ENCODE measurements at regions not wholly inside any gene's neighbourhood (a gene's known extent, or its start where the extent isn't known, plus 50 kb on each side); places are given as distances from the start of the nearest gene placed in this dataset.

DNA sequence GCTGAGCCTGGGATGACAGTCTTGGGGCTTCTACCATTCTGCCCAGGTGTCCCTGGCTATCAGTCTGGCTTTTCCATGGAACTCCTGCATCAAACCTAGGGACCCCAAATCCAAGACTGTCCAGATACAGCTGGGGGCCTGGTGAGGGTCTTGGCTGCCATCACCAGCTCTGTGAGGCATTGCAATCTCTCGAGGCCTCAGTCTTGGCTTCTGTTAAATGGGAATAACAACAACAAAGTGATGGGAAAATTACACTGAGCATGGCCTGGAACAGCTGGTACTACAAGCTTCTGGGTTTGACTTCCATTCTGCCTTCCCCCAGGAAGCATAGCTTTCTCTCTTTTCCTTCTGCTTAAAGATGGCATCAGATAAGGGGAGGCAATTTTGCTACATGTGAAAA, 50.0 kb upstream of the LCTL start:
- DNase-seq (ENCODE audit: low read depth, low spot score): no peak

DNA sequence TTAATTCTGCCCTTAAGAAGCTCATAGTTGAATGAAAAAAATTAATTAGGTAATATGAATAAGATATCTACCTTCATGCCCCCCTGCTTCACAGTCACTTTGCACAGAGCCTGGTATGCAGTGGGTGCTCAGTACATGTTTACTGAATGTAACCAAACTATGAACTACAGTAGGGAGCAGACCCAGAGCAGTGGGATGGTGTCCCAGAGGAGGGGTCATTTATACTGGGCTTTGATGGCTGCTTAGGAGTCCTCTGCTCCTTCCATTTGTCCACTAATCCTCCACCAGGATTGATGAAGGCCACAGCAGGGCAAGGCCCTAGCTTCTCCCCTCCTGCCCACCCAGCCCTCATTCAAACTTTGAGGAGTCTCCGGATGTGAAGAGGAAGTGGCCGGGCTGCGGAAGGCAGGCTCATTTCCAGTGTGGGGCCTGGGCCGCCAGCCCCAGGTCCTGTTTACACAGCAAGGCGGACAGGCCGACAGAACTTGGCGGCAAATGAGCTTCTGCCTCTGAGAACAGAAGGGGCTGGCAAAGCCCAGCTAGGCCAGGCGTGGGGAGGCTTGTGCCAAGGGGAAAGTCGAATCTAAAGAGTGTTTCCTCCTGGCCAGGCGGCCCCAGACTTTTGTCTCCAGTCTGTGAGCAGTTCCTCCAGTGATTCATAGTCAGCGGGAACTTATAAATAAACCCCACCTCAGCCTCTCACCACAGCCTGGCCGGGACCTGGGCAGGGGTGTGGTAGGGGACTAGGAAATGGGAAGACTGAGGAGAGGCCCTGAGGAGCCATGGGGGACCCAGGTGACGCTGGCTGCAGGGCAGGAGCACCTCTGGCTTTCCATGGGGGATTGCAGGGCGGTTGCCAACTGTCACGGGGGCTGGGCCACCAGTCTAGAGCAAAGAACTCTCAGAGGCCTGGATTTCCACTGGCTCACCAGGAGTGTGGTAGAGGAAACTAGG, 51.6 kb upstream of the LCTL start:
- no peak for DNase-seq (ENCODE audit: low read depth, low spot score)

DNA sequence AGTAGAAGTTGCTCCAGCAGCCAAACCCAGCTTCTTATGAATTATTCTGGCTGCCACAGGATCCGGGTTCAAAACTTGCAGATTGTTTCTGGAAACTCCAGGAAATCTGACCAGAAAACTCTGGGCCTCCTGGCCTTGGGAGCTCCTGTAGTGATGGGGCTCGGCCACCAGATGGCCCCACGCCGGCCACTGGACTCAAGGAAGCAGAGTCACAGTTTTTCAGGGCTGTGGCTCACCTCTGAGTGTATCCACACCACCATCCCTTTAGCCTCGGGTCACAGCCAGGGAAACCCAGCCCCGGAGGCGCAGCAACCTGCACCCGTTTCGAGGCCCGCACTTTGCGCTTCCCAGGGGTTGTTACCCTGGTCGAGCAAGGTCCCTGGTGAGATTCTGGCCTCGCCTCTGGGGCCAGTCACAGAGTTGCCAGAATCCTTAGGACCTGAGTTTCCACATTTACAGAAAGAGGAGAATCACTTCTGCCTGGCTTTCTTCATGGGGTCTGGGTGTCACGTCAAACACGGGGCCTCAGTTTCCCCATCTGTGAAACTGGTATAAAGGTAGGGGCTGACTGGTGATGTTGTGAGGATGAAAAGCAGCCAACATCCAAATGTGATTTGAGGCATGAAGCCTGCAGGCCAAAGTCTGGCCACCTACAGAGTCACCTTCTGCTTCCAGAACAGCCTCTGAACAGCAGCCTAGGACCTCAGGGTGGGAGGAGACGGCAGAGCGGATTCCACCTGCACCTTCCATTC, 53.5 kb upstream of the LCTL start:
- DNase-seq (ENCODE audit: low read depth, low spot score): peak; percentile 64

DNA sequence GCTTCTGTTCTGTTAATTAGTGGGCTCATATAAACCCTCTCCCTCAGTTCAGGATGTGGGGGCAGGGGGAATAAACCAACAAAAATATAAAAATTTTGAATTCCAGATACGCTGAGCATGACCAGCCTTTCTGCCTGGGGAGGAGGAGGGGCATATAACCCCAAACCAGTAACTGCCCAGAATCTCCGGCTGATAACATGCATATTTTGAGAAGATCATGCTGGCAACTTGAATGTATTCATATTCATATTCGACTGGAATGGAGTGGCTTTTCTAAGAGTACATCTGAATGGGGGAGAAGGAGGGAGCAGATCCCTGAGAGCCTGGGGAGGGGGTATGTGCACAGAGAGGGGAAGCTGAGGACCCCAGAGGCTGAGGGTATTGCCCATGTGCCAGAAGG, 54.5 kb upstream of the LCTL start:
- no peak for DNase-seq (ENCODE audit: low read depth, low spot score)

DNA sequence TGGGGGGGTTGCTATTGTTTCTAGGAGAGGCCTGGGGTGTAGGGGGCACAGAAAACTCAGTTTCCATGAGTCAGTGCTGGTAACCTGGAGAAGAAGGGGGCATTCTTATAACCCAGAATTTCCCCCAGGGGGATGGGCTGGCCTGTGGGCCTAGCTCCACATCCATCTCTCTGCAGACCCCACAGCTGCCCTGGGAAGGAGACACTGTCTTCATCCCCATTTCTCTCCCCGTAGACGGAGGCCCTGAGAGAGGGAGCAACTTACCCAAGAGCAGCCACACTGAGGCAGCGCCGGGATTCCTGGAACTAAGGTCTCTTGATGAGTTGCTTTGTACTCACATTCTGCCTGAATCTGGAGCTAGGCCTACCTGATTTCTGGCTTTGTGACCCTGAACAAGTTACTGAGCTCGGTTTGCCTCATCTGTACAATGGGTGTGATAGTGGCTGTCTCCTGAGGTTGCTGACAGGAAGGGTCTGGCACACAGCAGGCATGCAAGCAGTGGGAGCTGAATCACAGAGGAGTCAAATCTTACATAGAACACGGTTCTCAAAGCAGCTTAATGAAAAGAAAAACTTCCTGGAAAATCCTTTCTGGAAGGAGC, 55.0 kb upstream of the LCTL start:
- DNase-seq (ENCODE audit: low read depth, low spot score): no peak

DNA sequence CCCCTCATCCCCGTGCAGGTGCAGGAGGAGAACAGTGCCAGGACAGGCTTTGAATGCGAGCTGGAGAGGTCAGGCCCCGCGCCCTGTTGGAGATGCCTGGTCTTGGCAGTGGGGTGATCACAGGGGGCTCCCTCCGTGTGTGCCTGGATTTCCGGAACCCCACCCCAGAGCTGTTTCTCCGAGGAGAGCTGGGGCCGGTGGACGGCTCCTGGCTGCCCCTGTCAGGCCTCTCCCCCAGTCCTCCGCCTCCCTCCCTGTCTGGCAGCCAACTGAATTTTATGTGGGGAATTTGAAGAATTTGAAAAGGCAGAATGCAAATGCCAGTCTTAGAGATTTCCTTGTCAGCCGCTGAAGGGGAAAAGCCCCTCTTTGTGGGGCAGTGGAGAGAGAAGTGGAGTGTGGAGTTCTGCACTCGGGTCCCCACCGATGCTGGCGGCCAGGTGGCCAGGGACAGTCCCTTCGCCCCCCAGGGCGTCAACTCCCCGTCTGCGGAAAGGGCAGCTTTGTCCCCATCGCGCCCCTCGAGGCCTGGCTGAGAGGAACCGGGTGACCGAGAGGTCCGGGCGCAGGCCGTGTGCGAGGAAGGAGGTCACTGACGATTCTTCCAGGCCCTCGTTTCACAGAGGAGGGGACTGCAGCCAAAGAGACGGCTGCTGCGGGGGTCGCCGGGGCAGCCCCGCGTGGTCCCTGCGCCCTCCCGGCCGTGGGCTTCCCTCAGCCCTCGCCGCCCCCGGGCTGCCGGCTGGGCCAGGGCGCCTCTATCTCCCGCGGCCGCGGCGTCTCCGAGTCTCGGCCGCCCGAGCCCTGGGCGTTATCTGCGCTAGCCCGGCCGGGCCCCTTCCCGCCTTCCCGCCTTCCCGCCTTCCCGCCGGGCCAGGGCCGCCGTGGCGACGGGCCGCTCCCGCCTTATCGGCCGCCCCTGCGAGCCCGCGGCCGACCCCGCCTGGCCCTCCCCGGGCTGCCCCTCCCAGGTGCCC, 56.0 kb upstream of the LCTL start:
- DNase-seq (ENCODE audit: low read depth, low spot score): peak; percentile 50

DNA sequence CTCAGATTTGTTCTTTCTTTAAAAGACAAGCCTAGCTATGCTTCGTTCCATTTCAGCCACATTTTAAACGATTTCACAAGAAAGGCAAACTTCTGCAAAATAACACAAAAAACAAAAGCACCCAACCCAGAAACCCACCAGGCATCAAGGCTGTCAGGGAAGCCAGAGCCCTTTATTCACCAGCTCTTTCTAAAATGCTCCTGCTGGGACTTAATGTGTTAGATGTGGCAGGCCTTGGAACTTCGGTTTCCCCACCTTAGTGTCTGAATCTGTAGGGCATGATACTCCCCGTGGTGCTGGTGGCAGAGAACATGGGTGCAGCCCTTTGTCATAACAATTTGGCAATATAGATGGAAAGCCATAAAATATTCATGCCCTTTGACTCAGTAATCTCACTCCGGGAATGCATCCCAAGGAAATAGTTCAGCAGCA, 56.8 kb upstream of the LCTL start:
- no peak for DNase-seq (ENCODE audit: low read depth, low spot score)

DNA sequence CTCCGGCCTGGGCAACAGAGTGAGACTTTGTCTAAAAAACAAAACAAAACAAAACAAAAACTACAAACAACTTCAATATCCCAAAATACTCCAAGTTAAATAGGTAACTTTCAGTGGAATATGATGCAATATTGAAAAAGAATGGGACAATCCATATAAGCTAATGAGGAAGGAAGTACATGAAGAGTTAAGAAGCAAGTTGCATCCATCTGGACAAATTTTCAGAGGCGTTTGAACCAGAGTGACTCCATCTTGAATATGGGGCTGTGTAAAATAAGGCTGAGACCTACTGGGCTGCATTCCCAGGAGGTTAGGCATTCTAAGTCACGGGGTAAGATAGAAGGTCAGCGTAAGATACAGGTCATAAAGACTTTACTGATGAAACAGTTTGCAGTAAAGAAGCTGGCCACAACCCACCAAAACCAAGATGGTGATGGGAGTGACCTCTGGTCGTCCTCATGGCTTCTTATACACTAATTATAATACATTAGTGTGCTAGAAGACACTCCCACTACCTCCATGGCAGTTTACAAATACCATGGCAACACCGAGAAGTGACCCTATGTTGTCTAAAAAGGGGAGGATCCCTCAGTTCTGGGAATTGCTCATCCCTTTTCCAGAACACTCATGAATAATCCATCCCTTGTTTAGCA, 58.1 kb upstream of the LCTL start:
- no peak for DNase-seq (ENCODE audit: low read depth, low spot score)

DNA sequence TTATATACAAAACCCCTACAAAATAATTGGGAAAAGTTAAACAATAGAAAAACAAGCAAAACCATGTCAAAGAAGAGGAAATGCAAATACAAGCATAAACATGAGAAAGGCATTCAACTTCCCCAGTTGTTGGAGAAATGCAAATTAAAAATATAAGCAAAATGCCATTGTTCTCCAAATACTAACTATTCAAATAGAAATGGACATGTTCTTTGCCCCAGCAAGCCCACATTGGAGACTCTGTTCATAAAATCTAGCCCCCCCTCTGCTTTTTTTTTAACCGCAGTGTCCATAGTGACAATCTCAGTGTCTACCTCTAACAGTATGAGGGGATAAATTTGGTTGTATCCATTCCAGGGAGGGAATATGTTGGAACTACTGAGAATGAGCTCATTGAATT, 59.7 kb upstream of the LCTL start:
- no peak for DNase-seq (ENCODE audit: low read depth, low spot score)

DNA sequence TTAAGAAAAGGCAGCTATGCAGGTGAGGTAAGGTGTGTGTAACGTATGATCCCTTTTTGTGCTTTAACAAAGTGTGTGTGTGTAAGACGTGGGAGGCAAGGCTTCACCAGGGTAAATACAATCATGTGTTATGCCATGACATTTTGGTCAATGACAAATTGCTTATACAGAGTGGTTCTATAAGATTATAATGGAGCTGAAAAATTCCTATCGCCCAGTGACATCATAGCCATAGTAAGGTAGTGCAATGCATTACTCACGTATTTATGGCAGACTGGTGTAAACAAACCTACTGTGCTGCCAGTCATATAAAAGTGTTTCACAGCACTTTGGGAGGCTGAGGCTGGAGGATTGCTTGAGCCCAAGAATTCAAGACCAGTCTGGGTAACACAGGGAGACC, 60.2 kb upstream of the LCTL start:
- no peak for DNase-seq (ENCODE audit: low read depth, low spot score)

DNA sequence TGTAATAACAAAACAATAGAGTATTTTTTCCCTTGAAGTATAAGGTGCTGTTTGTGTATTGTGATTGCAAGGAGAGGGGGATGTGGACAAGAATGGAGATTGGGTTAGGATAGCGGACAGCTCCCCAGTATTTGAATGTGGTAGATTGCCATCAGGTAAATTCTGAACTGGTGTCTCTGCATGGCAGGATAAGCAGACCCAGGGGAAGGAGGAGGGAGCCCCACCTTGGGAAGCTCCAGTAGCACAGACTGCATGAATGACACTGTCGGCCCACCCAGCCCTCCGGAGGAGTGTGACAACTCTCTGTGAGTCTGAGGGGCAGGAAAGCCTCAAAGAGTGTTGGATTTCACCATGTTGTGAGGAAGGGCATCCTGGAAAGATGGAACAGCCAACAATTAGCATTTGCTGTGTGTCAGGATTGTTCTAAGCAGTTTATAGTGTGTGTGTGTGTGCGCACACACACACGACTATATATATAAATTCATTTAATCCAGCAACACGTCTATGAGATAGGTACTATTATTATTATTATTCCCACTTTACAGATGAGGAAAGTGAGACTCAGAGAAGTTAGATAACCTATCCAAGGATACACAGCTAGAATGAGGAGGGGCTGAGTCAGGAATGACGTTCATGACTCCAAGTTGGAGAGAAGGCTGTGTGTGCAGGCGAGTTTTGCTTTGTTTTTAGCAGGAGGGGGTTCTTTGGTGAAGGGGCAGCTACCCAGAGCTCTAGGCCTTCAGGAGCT, 63.4 kb upstream of the LCTL start:
- DNase-seq (ENCODE audit: low read depth, low spot score): no peak

DNA sequence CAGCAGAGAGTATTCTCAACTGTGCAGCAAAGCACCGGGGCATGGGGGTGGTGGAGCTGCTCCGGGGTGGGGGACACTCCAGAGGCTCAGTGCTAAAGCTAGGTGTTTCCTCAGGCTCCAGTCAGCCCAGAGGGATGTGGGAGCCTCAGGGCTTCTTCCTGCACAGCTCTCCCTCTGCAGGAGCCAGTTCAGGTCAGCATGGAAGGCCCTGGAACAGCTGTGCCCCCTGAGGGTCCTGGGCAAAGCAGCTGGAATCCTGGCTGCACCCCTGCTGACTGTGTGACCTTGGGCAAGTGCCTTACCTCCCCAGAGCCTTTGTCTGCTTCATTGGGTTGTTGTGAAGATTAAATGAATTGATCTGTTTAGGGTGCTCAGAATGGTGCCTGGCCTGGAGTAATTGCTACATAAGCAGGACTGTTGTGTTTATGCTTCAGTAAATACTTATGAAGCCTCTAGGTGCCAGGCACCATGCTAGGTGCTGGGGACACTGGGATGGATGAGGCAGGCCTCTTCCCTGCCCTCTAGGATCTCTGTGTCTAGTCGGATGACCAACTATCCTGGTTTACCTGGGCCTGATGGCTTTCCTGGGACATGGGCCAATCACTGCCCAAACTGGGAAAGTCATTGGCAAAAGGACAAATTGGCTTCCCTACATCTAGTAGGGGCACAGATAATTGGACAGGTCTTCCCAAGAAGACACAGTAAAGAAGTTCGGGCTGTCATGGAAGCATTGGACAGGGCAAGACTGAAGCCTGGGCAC, 64.2 kb upstream of the LCTL start:
- DNase-seq (ENCODE audit: low read depth, low spot score): no peak

DNA sequence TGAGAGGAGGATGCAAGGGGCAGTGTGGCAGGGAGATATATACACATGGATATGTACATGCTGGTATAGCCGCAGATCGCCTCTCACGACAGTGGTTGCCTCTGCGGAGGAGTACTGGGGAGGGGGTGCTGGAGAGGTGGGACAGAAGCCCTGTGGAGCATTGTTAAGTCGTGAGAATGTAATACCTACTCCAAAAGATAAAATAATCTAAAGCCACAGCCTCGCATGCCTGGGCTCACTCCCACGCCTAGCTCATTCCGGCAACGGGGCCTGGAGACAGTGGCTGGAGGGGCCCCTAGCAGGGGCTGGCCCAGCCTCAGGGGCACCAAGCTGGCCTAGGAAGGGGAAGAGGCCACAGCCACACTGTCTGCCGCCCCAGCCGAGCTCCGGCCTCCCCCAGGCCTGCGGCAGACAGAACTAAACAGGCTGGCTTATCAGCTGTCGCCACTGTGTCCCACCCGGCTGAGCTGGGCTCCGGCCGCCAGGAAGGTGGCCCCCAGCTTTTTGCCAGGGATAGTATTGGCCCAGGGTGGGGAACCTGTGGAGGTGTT, 65.1 kb upstream of the LCTL start:
- DNase-seq (ENCODE audit: low read depth, low spot score): no peak

DNA sequence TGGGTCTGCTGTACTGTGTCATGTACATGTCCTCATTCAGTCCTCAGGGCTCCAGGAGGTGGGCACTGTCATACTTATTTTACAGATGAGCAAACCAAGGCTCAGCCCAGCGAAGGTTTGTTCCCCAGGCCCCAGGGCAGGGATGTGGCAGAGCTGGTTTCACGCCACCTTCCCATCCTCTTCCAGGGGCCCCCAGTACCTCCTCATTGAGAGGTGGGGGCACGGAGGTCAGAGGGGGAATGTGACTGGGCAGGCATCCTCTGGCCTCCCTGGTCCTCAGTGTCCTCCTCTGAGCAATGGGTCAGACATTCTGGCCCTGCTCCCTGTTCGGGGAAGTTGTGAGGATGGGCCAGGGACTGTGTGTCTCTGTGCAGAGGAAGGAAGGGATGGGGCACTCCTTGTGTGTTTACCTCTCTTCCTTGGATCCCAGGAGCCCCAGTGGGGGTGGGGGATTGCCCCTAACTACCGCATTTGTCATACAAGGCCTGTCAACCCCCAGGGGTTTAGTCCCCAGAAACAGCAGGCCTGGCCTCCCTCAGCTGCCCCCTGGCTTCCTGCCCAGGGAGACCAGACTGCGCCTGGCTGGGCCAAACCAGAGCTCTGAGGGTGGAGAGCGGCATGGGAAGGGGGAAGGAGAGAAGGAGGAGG, 65.9 kb upstream of the LCTL start:
- DNase-seq (ENCODE audit: low read depth, low spot score): no peak

DNA sequence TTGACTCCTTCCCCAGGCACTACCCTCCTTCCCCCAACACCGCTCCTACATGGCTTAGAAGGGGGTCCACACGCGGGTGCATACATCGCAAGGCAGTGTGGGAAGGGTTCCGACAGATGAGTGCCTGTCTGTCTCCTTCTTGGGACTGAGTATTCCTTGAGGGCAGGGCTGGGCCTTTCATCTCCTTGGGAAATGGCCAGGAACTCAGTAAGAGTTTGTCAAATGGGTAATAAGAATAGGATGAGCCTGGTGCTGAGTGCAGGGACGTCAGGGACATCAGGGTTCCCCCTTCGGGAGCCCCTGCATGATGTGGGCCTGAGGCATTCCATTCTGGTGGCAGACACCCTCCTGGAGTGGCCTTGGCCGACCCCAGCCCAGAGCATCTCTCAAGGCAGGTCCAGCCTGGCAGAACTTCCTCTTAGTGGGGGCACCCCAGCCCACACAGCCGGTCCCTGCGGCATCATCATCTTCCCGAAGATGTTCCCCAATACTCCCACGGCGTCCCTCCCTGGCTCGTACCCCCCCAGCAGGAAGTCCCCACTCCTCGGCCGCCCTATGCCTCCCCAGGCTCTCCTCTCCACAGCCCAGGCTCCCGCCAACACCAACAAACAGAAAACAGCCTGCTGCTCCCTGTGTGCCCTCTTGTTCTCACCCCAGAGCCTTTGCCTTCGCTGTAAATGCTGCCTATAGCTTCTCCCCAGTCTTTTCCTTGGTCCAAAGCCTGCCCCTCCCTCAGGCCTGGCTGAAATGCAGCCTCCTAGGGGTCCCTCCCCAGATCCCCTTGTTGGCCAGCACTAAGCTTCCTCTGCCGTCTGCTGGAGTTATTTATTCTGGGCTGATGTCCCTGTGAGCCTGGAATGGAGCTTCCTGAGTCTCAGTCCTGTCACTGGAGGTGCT, 67.5 kb upstream of the LCTL start:
- DNase-seq (ENCODE audit: low read depth, low spot score): no peak

DNA sequence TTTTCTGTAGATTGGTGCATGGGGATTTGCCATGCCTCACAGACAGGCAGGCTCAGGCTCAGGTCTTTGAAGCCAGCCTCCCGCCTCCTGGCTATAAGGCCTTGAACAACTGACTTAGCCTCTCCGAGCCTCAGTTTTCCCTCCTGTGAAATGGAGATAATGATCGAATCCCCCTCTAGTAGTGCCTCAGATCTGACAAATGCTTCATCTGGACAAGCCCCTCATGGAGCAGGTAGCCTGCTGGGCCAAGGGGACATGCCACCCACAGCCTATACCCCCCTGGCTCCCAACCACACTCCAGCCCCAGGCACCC, 68.1 kb upstream of the LCTL start:
- no peak for DNase-seq (ENCODE audit: low read depth, low spot score)

DNA sequence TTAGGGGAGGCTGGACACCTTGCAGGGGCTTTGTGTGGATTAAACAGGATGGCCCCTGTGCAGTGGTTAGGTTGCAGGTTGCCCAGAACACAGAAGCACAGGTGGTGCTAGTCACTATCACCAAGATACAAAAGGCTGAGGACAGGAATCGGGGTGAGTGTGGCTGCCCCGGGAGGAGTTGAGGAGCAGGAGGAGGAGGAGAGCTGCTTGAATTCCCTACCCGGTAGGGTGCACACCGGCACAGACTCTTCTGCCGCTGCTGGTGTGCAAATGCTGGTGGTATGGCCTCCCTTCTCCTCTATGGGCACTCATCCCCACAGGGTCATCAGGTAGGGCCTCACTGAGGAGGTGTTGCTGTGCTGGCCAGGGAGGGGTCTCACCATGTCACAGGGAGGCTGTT, 67.5 kb upstream of the SMAD6 start:
- no peak for DNase-seq (ENCODE audit: low read depth, low spot score)

DNA sequence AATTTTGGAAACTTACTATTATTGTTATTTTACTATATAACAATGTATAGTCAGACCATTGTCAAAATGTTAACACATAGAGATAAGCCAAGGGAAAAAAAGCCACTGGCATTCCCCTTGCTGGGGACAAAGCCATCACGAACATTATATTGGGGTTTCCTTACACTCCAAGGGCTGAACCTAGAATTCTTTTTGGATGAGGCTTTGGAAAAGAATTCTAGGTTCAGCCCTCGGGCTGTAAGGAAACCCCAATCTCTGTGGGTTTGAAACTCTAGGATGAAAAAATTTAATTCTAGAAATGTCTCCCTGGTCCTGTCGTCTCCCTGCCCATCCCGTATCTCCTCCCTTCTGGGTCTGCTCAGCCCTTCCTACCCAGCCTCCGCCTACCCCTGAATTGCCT, 67.0 kb upstream of the SMAD6 start:
- DNase-seq (ENCODE audit: low read depth, low spot score): no peak
